ENCODE measurements at regions not wholly inside any gene's neighbourhood (a gene's known extent, or its start where the extent isn't known, plus 50 kb on each side); places are given as distances from the start of the nearest gene placed in this dataset.

DNA sequence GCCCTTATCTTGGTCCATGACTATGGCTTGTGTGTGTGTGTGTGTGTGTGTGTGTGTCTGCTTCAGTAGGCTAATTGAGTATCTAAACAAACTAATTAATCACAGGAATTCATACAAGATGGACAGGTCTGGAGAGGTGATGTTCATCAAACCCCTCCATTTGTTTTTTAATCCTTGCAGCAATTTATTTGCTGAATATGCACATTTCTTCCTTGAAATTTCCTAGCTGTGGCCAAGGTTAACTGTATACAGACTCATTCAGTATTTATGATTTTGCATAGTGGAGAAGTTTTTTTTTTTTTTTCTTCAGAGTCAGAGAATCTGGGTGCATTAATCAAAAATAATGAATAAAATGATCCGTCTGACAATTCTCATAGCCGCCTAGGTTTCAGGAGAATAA is 74.7 kb upstream of the TSHZ3 start:
- TF ChIP-seq, protein P1, sequence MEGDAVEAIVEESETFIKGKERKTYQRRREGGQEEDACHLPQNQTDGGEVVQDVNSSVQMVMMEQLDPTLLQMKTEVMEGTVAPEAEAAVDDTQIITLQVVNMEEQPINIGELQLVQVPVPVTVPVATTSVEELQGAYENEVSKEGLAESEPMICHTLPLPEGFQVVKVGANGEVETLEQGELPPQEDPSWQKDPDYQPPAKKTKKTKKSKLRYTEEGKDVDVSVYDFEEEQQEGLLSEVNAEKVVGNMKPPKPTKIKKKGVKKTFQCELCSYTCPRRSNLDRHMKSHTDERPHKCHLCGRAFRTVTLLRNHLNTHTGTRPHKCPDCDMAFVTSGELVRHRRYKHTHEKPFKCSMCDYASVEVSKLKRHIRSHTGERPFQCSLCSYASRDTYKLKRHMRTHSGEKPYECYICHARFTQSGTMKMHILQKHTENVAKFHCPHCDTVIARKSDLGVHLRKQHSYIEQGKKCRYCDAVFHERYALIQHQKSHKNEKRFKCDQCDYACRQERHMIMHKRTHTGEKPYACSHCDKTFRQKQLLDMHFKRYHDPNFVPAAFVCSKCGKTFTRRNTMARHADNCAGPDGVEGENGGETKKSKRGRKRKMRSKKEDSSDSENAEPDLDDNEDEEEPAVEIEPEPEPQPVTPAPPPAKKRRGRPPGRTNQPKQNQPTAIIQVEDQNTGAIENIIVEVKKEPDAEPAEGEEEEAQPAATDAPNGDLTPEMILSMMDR (IDR thresholded peaks at IDR 0.05), result no peak
- TF ChIP-seq POLR2A (IDR thresholded peaks at IDR 0.05) (no peak), POLR2AphosphoS5 (IDR thresholded peaks at IDR 0.05) (no peak), EP300 (IDR thresholded peaks at IDR 0.05) (no peak)

Measured in upper lobe of left lung (tissue), 4 donors.